HCT116 (cell line): ENCODE measurements at regions not wholly inside any gene's neighbourhood (a gene's known extent, or its start where the extent isn't known, plus 50 kb on each side); places are given as distances from the start of the nearest gene placed in this dataset.

ENCODE experiments used
- CBX3 ChIP-seq: IDR thresholded peaks from 2 replicates; pipeline ENCODE4 v1.6.1; 2012; ENCODE audit warnings: low read depth
- CTCF ChIP-seq, 3 experiments: fragments of 200-600 bp in 1 of 3; sonication (generic) in 1 of 3; IDR thresholded peaks in 2 of 3; conservative IDR thresholded peaks in 1 of 3; 2 replicates each; pipeline ENCODE4 v1.5.1; 2012 to 2017; ENCODE audit warnings: low read depth in 2 of 3, low read length in 2 of 3, antibody characterized with exemption in 1 of 3, borderline replicate concordance in 1 of 3, control low read depth in 1 of 3, mild to moderate bottlenecking in 1 of 3, mixed read lengths in 1 of 3, mixed run types in 1 of 3, moderate library complexity in 1 of 3; ENCODE audit not compliant: insufficient read depth in 1 of 3
- EGR1 ChIP-seq: IDR thresholded peaks from 2 replicates; pipeline ENCODE4 v1.6.1; 2012; ENCODE audit warnings: low read depth
- EZH2phosphoT487 ChIP-seq: fragments of 200-600 bp; IDR thresholded peaks from 2 replicates; pipeline ENCODE4 v1.6.1; 2018; ENCODE audit warnings: antibody characterized with exemption, borderline replicate concordance
- JUND ChIP-seq: IDR thresholded peaks from 2 replicates; pipeline ENCODE4 v1.6.1; 2012
- POLR2A ChIP-seq: IDR thresholded peaks from 2 replicates; pipeline ENCODE4 v1.7.0; 2011; ENCODE audit warnings: borderline replicate concordance; ENCODE audit not compliant: insufficient read depth, insufficient read length; ENCODE audit errors: extremely low read depth
- REST ChIP-seq: IDR thresholded peaks from 2 replicates; pipeline ENCODE4 v1.6.1; 2012; ENCODE audit warnings: low read depth
- SP1 ChIP-seq: IDR thresholded peaks from 2 replicates; pipeline ENCODE4 v1.6.1; 2012; ENCODE audit warnings: low read depth
- TCF7L2 ChIP-seq: IDR thresholded peaks from 2 replicates; pipeline ENCODE4 v1.7.0; 2011; ENCODE audit warnings: borderline replicate concordance, inconsistent platforms; ENCODE audit not compliant: insufficient read depth, insufficient read length; ENCODE audit errors: extremely low read depth
- ZBTB33 ChIP-seq: IDR thresholded peaks from 2 replicates; pipeline ENCODE4 v1.6.1; 2011; ENCODE audit warnings: mild to moderate bottlenecking, low read length, moderate library complexity; ENCODE audit not compliant: insufficient replicate concordance; ENCODE audit errors: extremely low read depth
- ZNF274 ChIP-seq: fragments of 200-500 bp; sonication (Bioruptor generic); IDR thresholded peaks from 2 replicates; pipeline ENCODE4 v1.6.1; 2014; ENCODE audit warnings: mild to moderate bottlenecking, low read depth, low read length, inconsistent platforms

GRCh38 chr18:40469851-40470250 lies 1485.2 kb upstream of the PIK3C3 start:
- TF ChIP-seq CTCF (IDR thresholded peaks at IDR 0.05 in 2 of 3, conservative IDR thresholded peaks at IDR 0.05 in 1 of 3; ENCODE audit: borderline replicate concordance in 1 of 3, insufficient read depth in 1 of 3, low read depth in 2 of 3, low read length in 2 of 3) (no peak), ZBTB33 (no peak), EZH2phosphoT487 (no peak), ZNF274 (no peak), POLR2A (no peak), TCF7L2 (no peak), SP1 (no peak), CBX3 (no peak), EGR1 (no peak), REST (no peak), JUND (no peak)
